D341Med (cell line): ENCODE measurements at regions not wholly inside any gene's neighbourhood (a gene's known extent, or its start where the extent isn't known, plus 50 kb on each side); places are given as distances from the start of the nearest gene placed in this dataset.
"Not testable (repeated sequence)": the region's sequence is repeated elsewhere in the genome, so short reads cannot be mapped to it uniquely, and the experiment has no call there.

ENCODE experiments used
- DNase-seq: peaks from one replicate; pipeline ENCODE4 v3.0.0; 2012; ENCODE audit warnings: low spot score

- DNase-seq = no peak
Measured at GRCh38 chr22:26769663-26770062, 112.3 kb downstream of the MIAT start.

- DNase-seq = no peak
Measured at GRCh38 chr22:26770624-26771023, 113.2 kb downstream of the MIAT start.

GRCh38 chr22:26773054-26773453 lies 115.7 kb downstream of the MIAT start:
- DNase-seq = not testable (repeated sequence)

GRCh38 chr22:26775394-26775793 lies 118.0 kb downstream of the MIAT start:
- DNase-seq = no peak

GRCh38 chr22:26777156-26777801 lies 119.9 kb downstream of the MIAT start:
- no peak for DNase-seq

GRCh38 chr22:26778372-26778771 lies 121.0 kb downstream of the MIAT start:
- DNase-seq = no peak

- no peak for DNase-seq
Measured at GRCh38 chr22:26779108-26779507, 121.7 kb downstream of the MIAT start.

GRCh38 chr22:26779929-26780328 lies 122.5 kb downstream of the MIAT start:
- DNase-seq = no peak

GRCh38 chr22:26780521-26780920 lies 123.1 kb downstream of the MIAT start:
- DNase-seq = no peak

GRCh38 chr22:26781062-26781461 lies 123.7 kb downstream of the MIAT start:
- no peak for DNase-seq

GRCh38 chr22:26781596-26781995 lies 124.2 kb downstream of the MIAT start:
- DNase-seq = no peak

- DNase-seq = no peak
Measured at GRCh38 chr22:26783885-26784284, 126.5 kb downstream of the MIAT start.

GRCh38 chr22:26784772-26785171 lies 127.4 kb downstream of the MIAT start:
- no peak for DNase-seq

GRCh38 chr22:26785932-26786331 lies 128.5 kb downstream of the MIAT start:
- DNase-seq = no peak

GRCh38 chr22:26786398-26786797 lies 129.0 kb downstream of the MIAT start:
- no peak for DNase-seq

- peak; percentile 66 for DNase-seq
Measured at GRCh38 chr22:26789951-26790350, 132.6 kb downstream of the MIAT start.

GRCh38 chr22:26792522-26792921 lies 135.1 kb downstream of the MIAT start:
- no peak for DNase-seq

GRCh38 chr22:26796785-26797184 lies 139.4 kb downstream of the MIAT start:
- DNase-seq = no peak

- no peak for DNase-seq
Measured at GRCh38 chr22:26797910-26798309, 140.5 kb downstream of the MIAT start.

GRCh38 chr22:26798462-26799065 lies 141.2 kb downstream of the MIAT start:
- no peak for DNase-seq

- DNase-seq = no peak
Measured at GRCh38 chr22:26800858-26801257, 143.5 kb downstream of the MIAT start.

- no peak for DNase-seq
Measured at GRCh38 chr22:26801449-26801848, 144.1 kb downstream of the MIAT start.

- DNase-seq = no peak
Measured at GRCh38 chr22:26804315-26804714, 146.9 kb downstream of the MIAT start.

- DNase-seq = no peak
Measured at GRCh38 chr22:26804911-26805539, 147.6 kb downstream of the MIAT start.
